SHP77 (cell line): ENCODE measurements at regions not wholly inside any gene's neighbourhood (a gene's known extent, or its start where the extent isn't known, plus 50 kb on each side); places are given as distances from the start of the nearest gene placed in this dataset.

Experiments
- DNase-seq, 2 experiments: peaks; one replicate each; lab custom pipeline; 2025; lab: John Stamatoyannopoulos, UW

DNA sequence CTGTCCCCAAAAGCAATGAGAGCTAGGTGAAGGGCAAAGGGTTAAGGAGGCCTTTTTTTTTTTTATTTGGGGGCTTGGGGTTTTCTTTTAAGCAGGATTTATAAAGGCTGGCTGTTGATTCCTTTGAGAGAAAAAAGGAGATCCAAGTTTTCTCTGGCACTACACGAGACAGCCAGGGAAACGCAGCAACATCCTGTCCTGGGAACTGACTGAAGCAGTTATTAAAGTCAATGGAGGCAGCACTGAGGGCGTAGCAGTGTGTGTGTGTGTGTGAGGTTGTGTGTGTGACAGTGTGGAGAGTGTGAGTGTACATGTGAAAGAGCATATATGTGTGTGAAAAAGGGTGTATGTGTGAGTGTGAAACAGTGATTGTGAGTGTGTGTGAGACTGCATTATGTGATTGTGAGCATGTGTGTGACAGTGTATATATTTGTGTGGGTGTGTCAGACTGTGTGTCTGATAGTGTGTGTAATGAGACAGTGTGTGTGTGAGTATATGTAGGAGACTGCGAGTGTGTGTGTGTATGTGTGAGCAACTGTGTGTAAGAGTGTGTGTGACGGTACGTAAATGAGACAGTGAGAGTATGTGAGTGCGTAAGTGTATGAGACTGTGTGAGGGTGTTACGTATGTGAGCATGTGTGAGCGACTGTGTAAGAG lies 65.9 kb upstream of the TIAM1 start:
- no peak for DNase-seq

- no peak for DNase-seq
Measured at GRCh38 chr21:31408301-31409088, 64.4 kb upstream of the TIAM1 start.

DNA sequence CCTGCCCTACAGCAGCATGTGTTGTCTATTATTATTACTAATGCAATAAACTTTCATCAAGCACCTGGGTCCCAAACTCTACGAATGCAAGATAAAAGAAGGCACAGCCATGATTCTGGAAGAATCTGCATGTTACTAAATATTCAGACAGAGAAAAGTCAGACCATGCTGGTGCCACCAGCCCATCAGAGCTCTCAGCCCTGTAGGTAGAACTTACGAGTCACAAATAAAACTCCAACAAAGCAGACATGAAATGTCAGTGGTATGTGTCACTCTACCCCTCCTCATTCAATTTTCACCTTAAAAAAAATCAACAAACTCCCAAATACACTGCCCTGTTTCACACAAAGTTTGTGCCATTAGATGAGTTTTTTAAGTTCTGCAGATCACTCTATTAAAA lies 62.4 kb upstream of the TIAM1 start:
- no peak for DNase-seq

DNA sequence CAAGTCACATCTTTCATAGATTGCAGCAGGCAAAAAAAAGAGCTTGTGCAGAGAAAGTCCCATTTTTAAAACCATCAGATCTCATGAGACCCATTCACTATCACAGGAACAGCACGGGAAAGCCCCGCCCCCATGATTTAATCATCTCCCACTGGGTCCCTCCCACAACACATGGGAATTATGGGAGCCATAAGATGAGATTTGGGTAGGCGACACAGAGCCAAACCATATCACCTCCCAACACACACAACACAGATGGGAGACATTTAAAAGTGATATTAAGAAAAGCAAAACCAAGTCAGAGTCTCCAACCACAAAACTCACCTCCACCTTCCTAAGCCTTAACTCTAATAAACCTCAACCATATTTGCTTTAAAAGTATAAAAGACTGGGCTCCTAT lies 61.5 kb upstream of the TIAM1 start:
- no peak for DNase-seq

DNA sequence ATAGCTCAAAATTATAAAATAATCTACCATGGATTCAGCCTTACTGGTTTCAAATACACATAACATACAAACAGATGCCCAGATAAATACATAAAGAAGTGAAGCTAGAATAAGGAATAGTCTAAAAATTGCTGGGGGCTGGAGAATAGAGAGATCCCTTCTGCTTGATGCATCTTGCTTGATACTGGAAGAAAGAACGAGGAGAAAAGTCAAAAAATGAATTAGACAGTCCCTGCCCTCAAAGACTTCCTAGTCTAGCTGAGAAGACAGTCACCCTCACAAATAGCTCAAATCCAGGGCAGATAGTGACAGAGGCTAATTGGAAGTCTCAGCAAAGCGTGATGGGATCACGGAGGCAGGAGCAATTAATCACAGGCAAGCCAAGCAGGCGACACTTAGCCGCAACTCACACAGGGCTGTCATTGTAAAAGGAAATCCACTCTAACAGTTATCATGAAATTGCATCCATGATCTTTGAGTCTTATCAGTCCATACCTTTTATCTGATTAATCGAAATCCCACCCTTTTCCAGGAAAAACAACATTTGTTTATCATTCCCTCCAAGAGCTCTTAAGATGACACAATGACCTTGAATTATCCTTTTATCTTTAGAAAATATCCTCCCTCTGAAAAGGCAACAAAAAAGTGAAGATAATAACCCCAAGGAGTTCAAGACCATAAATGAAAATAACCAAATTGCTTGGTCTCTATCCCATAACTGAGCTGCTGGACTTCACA lies 59.7 kb upstream of the TIAM1 start:
- no peak for DNase-seq

DNA sequence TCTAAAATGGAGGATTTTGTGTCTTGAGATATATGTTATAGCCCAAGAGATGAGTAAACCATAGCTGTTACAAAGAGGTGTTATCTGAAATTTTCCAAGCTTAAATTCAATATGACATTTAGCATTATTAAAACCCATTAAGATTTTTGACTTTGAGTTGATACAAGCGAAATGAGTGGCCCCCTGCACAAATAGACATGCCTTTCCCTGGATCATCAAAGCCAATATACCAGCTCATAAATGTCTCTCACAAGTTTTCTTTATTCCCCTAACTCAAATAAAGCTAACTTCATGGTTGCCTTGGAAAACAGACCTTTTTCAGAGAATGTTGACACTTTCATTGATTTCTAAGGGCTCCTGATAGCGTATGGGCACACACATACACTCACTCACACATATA lies 55.5 kb upstream of the TIAM1 start:
- no peak for DNase-seq

DNA sequence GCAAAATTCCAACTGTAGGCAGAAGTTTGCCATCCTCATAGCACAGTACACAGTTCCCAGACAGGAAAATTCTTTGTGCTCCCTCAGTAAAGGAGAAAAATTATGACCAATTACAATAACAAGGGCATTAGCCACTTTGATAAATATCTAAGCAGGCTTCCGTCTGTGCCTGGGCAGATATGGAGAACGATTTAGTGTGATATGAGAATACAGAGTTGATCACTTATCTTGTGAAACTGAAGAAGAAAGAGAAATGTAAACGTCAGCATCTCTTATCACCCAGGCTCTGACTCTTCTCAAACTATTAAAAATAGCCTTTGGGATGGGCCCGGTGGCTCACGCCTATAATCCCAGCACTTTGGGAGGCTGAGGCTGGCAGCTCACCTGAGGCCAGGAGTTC lies 54.5 kb upstream of the TIAM1 start:
- no peak for DNase-seq

DNA sequence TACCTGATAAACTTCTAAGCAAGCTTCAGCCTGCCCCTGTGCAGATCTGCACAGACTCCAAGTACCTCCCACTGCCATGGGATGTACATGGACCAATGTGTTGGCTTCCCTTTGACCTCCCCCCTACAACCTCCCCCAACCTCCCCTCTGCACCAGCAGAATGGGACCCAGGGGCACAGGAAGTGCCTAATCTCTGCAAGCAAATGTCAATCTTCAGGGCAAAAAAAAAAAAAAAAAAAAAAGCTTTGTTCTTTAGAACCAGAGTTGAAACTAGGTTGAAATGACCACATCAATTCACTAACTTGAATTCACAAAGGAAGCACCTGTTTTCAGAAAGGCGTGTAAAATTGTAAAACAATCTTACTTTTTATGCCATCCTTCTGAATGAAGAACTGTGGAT lies 53.9 kb upstream of the TIAM1 start:
- DNase-seq = no peak

GRCh38 chr21:31397515-31397926 lies 53.5 kb upstream of the TIAM1 start:
- DNase-seq = no peak

DNA sequence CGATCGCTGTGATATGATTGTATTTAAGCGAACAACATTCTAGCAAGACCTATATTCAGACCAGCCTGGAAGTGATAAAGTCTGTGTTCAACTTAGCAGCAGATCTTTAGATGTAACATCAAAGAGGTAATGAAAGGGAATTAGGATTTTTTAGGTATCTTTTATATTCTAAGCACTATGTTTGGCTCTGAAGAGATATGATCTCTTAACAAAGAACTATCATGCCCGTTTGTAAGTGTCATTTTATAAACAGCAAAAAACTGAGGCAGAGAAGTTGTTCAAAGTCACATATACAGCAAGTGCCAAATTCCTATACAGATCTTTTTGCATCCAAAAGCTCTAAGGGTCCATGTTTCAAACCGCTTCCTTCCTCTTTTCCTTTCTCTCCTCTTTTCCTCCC lies 53.0 kb upstream of the TIAM1 start:
- no peak for DNase-seq

DNA sequence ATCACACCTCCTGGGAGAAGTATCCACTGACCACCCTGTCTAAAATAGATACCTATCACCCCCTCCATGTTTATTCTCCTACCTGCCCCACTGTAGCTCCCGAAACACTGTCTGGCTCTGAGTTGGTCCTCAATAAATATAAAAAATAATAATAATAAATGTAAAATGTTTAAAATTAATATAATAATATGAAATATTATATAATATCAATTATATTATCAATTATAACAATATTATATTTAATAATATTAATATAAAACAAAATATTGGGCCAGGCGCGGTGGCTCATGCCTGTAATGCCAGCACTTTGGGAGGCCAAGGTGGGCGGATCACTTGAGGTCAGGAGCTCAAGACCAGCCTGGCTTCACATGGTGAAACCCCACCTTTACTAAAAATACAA lies 52.3 kb upstream of the TIAM1 start:
- DNase-seq = no peak

- DNase-seq = no peak
Measured at GRCh38 chr21:31395791-31396190, 51.7 kb upstream of the TIAM1 start.

- DNase-seq = no peak
Measured at GRCh38 chr21:31395268-31395667, 51.2 kb upstream of the TIAM1 start.

GRCh38 chr21:31394309-31394708 lies 50.2 kb upstream of the TIAM1 start:
- no peak for DNase-seq
